ENCODE measurements at regions not wholly inside any gene's neighbourhood (a gene's known extent, or its start where the extent isn't known, plus 50 kb on each side); places are given as distances from the start of the nearest gene placed in this dataset.
A peak's percentile ranks its signal among the peaks of the same experiment; 100 is the strongest.

DNA sequence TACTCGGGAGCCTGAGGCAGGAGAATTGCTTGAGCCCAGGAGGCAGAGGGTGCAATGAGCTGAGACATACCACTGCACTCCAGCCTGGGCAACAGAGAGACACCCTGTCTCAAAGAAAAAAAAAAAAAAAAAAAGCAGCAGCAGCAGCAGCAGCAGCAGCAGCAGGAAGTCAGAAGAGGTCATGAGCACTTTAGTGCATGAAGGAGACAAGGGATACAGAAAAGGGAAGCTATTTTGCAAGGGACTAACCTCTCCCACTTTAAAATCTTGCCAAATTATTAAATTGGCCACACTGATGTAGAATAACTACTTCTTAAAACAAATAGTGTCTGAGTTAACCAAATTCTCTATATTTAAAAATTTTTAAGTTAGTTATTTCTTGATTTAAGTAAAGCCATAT is 113.4 kb upstream of the PDE1A start:
- TF ChIP-seq, protein P1, sequence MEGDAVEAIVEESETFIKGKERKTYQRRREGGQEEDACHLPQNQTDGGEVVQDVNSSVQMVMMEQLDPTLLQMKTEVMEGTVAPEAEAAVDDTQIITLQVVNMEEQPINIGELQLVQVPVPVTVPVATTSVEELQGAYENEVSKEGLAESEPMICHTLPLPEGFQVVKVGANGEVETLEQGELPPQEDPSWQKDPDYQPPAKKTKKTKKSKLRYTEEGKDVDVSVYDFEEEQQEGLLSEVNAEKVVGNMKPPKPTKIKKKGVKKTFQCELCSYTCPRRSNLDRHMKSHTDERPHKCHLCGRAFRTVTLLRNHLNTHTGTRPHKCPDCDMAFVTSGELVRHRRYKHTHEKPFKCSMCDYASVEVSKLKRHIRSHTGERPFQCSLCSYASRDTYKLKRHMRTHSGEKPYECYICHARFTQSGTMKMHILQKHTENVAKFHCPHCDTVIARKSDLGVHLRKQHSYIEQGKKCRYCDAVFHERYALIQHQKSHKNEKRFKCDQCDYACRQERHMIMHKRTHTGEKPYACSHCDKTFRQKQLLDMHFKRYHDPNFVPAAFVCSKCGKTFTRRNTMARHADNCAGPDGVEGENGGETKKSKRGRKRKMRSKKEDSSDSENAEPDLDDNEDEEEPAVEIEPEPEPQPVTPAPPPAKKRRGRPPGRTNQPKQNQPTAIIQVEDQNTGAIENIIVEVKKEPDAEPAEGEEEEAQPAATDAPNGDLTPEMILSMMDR (IDR thresholded peaks at IDR 0.05; ENCODE audit: insufficient read depth, low read length) = no peak
- no peak overlapping the region for H3K4me3 ChIP-seq (ENCODE audit: low read depth, low read length)
- DNase-seq (ENCODE audit: low read depth) = no peak

DNA sequence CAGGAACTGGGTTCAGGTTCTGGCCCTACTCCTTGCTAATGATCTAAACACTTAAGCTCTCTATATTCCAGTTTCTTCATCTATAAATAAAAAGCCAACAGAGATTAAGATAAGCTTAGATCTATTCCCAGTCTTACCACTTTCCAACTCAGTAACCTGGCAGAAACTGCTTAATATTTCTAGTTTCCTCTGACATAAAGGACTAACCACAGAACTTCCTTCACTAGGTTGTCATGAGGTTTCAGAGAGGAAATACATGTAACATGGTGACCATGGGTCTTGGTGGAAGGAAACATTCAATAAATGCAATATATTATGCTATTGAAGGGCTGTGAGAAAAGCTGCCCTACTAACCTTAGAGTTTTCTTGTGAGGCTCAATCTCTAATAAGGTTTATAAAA is 114.4 kb upstream of the PDE1A start:
- H3K4me3 ChIP-seq (ENCODE audit: low read depth, low read length) = no peak overlapping the region
- DNase-seq (ENCODE audit: low read depth) = peak; percentile 53
- TF ChIP-seq, protein P1 (IDR thresholded peaks at IDR 0.05; ENCODE audit: insufficient read depth, low read length) = no peak

DNA sequence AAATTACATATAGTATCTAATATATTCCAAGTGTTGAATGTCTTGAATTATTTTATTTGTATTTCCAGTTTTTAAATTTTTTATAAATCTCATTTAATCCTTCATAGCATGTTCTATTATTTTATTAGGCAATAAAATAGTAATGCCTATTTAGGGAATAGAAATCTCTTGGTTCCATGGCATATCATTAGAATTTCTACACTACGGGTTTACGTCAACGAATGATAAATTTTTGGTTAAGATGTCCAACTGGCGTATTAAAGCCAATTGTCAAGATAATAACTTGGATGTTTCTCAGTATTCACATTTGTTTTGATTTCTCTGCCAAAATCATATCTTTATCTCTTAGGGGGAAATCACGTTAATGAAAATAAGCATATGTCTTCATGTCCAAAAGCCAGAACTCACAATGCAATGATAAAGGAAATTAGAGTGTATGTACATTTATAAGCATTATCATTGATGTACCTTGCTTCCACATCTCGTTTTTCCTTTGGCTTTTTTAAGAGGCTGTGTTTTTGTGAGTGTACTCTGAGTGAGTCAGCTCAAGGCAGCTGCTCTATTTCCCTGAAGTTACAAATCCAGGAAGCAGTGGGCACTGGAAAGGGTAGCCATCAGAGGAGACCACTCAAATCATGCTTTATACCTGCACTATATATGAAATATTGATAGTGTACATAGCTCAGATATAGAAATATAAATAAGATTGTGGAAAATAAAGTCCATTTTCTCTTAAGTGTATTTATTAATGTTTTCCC is 115.8 kb upstream of the PDE1A start:
- H3K4me3 ChIP-seq (ENCODE audit: low read depth, low read length) = no peak overlapping the region
- peak; percentile 92 for DNase-seq (ENCODE audit: low read depth)
- TF ChIP-seq, protein P1 (IDR thresholded peaks at IDR 0.05; ENCODE audit: insufficient read depth, low read length) = no peak

DNA sequence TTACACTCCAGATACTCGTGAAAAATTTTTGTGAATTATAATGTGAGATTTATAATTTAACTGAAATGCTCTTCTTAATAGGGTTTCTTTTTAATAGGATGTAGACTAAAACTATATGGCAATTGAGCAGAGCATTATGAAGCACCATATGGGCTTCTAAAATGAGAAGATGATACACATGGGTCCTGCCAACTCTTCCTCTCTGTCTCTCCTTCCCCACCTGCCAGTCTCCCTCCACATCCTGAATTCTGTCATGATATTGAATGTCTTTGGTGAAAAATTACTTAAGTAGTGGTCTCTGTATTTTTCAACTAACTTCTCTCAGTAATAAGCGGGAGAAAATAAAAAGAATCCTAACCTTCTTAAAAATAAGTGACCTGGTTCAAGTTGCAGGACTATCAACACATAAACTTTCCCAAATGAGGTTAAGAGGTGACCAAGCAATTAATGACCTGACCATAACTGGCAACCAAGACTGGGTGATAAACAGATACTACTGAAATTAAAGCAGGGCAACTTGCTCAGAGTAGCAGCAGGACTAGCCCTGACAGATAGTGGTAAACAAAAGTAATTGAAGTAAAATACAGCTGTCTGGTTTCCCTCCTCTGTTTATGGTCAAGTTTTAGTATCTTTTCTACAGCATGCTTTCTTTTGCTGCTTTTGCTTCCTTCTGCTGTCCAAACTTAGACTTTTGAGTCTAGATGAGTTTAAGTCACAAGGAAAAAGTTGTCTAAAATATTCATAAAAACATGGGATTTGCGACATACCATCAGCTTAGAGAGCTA is 117.1 kb upstream of the PDE1A start:
- TF ChIP-seq, protein P1 (IDR thresholded peaks at IDR 0.05; ENCODE audit: insufficient read depth, low read length) = no peak
- DNase-seq (ENCODE audit: low read depth) = no peak
- H3K4me3 ChIP-seq (ENCODE audit: low read depth, low read length) = no peak overlapping the region

DNA sequence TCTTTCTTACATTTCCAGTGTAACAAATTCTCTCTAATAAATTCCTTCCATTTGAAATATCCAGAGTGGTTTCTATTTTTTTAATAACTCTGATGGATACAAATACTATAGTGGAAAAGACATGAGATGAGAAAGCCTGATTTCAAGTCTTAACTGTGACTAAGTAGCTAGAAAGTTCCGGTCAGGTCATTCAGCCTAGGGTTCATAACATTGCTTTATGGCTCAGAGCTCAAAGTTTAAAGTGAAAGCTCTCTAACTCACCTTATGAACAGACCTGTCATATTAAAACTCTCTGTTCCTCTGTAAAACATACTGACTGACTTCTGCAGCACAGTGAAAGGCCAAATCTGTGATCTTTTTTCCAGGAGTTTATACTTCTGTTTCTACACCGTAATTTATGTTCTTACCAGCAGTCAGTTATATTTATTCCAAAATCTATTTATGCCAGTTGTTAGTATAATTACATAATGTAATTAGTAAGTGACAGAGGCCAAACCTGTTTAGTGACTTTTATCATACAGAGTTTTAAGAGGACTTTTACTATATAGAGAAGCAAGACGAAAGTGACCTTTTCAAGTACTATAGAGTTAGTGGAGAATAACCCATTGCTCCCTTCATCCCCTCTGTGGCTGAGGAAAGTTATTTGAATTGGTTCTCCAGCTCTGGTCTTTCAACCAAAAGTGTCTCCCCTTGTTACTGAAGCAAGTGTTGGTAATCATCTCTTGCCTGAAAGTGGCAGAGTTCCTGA is 118.8 kb upstream of the PDE1A start:
- H3K4me3 ChIP-seq (ENCODE audit: low read depth, low read length) = no peak overlapping the region
- no peak for DNase-seq (ENCODE audit: low read depth)
- TF ChIP-seq, protein P1 (IDR thresholded peaks at IDR 0.05; ENCODE audit: insufficient read depth, low read length) = no peak

DNA sequence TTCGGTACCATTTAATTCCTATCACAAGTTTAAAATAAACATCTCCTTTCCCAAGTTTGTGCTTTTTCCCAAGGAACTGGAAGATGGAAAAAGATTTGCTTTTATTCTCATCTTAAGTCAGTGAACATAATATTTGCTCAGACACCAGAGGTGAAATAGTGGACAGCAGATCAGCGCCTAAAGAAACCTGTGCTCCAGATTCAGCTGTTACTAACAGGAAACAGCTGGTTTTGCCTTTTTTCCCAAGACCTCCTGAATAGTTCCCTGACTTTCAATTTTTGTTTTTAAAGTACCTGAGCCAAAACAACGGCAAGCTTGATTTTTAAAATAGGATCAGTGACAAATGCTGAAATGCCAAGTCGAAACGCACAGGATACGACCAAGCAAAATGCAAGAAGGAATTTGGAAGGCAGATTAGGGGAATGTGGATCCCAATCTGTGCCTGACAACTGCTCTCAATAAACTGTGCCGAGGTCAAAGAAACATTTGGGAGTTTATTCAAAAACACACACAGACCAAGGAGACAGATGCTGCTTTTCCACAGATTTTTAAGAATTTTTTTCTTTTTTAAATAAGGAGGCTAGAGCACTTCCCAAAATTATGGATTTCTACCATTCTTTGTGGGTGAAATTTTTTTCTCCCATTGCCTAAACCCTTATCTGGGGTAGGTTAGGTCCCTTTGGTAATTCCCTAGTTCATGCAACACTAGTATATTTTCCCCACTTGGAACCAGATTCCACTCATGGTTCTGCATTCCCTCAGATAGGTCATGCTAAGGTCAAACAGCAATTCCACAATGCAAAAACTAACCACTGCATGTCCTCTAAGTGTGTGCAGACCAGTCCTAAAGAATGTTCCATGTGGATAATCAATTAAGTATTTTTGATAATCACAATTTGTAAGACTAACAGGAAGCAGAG is 121.5 kb upstream of the PDE1A start:
- no peak overlapping the region for H3K4me3 ChIP-seq (ENCODE audit: low read depth, low read length)
- peak; percentile 70 for DNase-seq (ENCODE audit: low read depth)
- TF ChIP-seq, protein P1 (IDR thresholded peaks at IDR 0.05; ENCODE audit: insufficient read depth, low read length) = no peak
